Skin epidermis (tissue), 12 donors: ENCODE measurements at regions not wholly inside any gene's neighbourhood (a gene's known extent, or its start where the extent isn't known, plus 50 kb on each side); places are given as distances from the start of the nearest gene placed in this dataset.

Experiments
- H3K27ac ChIP-seq, 21 experiments: fragments of 200-600 bp; sonication (generic) in 11 of 21; one replicate each; pipeline ENCODE4 v1.5.0; 2020; ENCODE audit warnings: mild to moderate bottlenecking in 3 of 21, inconsistent platforms in 2 of 21, moderate library complexity in 2 of 21
- H3K4me3 ChIP-seq, 7 experiments: fragments of 200-600 bp; sonication (generic) in 2 of 7; one replicate each; pipeline ENCODE4 v1.5.0; 2020; ENCODE audit warnings: inconsistent platforms in 2 of 7, mild to moderate bottlenecking in 2 of 7, moderate library complexity in 1 of 7

- no peak overlapping the region for H3K4me3 ChIP-seq
- no peak overlapping the region for H3K27ac ChIP-seq
These were observed 462.3 kb upstream of the LRFN5 start for GRCh38 chr14:41144370-41144769.

GRCh38 chr14:41137741-41138140 lies 468.9 kb upstream of the LRFN5 start:
- no peak overlapping the region for H3K27ac ChIP-seq
- H3K4me3 ChIP-seq = no peak overlapping the region

- Histone ChIP-seq H3K4me3 (no peak overlapping the region), H3K27ac (no peak overlapping the region)
These were observed 476.4 kb upstream of the LRFN5 start for GRCh38 chr14:41130274-41130673.

GRCh38 chr14:41120402-41120801 lies 486.3 kb upstream of the LRFN5 start:
- H3K4me3 ChIP-seq = no peak overlapping the region
- H3K27ac ChIP-seq = no peak overlapping the region

- H3K4me3 ChIP-seq = no peak overlapping the region
- H3K27ac ChIP-seq = no peak overlapping the region
These were observed 510.5 kb upstream of the LRFN5 start for GRCh38 chr14:41096131-41096530.

GRCh38 chr14:41087056-41087455 lies 519.6 kb upstream of the LRFN5 start:
- Histone ChIP-seq H3K4me3 (no peak overlapping the region), H3K27ac (no peak overlapping the region)

- Histone ChIP-seq H3K4me3 (no peak overlapping the region), H3K27ac (no peak overlapping the region)
These were observed 533.1 kb upstream of the LRFN5 start for GRCh38 chr14:41073544-41073943.

GRCh38 chr14:41072776-41073175 lies 533.9 kb upstream of the LRFN5 start:
- Histone ChIP-seq H3K27ac (no peak overlapping the region), H3K4me3 (no peak overlapping the region)

- Histone ChIP-seq H3K4me3 (no peak overlapping the region), H3K27ac (no peak overlapping the region)
These were observed 535.3 kb upstream of the LRFN5 start for GRCh38 chr14:41071351-41071750.

- Histone ChIP-seq H3K4me3 (no peak overlapping the region), H3K27ac (no peak overlapping the region)
These were observed 543.9 kb upstream of the LRFN5 start for GRCh38 chr14:41062826-41063225.

- Histone ChIP-seq H3K4me3 (no peak overlapping the region), H3K27ac (no peak overlapping the region)
These were observed 551.1 kb upstream of the LRFN5 start for GRCh38 chr14:41055589-41055988.

- H3K4me3 ChIP-seq = no peak overlapping the region
- no peak overlapping the region for H3K27ac ChIP-seq
These were observed 554.9 kb upstream of the LRFN5 start for GRCh38 chr14:41051801-41052200.

GRCh38 chr14:41047763-41048162 lies 558.9 kb upstream of the LRFN5 start:
- Histone ChIP-seq H3K27ac (no peak overlapping the region), H3K4me3 (no peak overlapping the region)

GRCh38 chr14:41037388-41037787 lies 569.3 kb upstream of the LRFN5 start:
- Histone ChIP-seq H3K4me3 (no peak overlapping the region), H3K27ac (no peak overlapping the region)

- no peak overlapping the region for H3K4me3 ChIP-seq
- H3K27ac ChIP-seq = no peak overlapping the region
These were observed 571.7 kb upstream of the LRFN5 start for GRCh38 chr14:41034969-41035368.

- Histone ChIP-seq H3K4me3 (no peak overlapping the region), H3K27ac (no peak overlapping the region)
These were observed 583.7 kb upstream of the LRFN5 start for GRCh38 chr14:41022932-41023331.

GRCh38 chr14:41016213-41016612 lies 590.5 kb upstream of the LRFN5 start:
- Histone ChIP-seq H3K4me3 (no peak overlapping the region), H3K27ac (no peak overlapping the region)

GRCh38 chr14:41000350-41000749 lies 606.3 kb upstream of the LRFN5 start:
- no peak overlapping the region for H3K4me3 ChIP-seq
- no peak overlapping the region for H3K27ac ChIP-seq

GRCh38 chr14:40989260-40989659 lies 617.4 kb upstream of the LRFN5 start:
- H3K27ac ChIP-seq = no peak overlapping the region

GRCh38 chr14:40987481-40987880 lies 619.2 kb upstream of the LRFN5 start:
- H3K4me3 ChIP-seq = no peak overlapping the region
- H3K27ac ChIP-seq = no peak overlapping the region

More at GRCh38 chr14:40989260-40989659, 617.4 kb upstream of the LRFN5 start:
- no peak overlapping the region for H3K4me3 ChIP-seq

GRCh38 chr14:40986655-40987054 lies 620.0 kb upstream of the LRFN5 start:
- Histone ChIP-seq H3K27ac (no peak overlapping the region), H3K4me3 (no peak overlapping the region)

GRCh38 chr14:40985584-40985983 lies 621.1 kb upstream of the LRFN5 start:
- no peak overlapping the region for H3K27ac ChIP-seq
- H3K4me3 ChIP-seq = no peak overlapping the region

GRCh38 chr14:40983604-40984003 lies 623.1 kb upstream of the LRFN5 start:
- H3K27ac ChIP-seq = no peak overlapping the region
- no peak overlapping the region for H3K4me3 ChIP-seq
